Skeletal muscle satellite cell (primary cell): ENCODE measurements at regions not wholly inside any gene's neighbourhood (a gene's known extent, or its start where the extent isn't known, plus 50 kb on each side); places are given as distances from the start of the nearest gene placed in this dataset.
"Not testable (repeated sequence)": the region's sequence is repeated elsewhere in the genome, so short reads cannot be mapped to it uniquely, and the experiment has no call there.

Experiments
- H3K27me3 ChIP-seq: 2 replicates; pipeline ENCODE4 v1.7.0; 2013; ENCODE audit warnings: low read length; ENCODE audit not compliant: control insufficient read depth, insufficient read depth
- H3K36me3 ChIP-seq: 2 replicates; pipeline ENCODE4 v1.7.0; 2013; ENCODE audit warnings: mild to moderate bottlenecking, control low read depth, low read length; ENCODE audit not compliant: insufficient read depth
- H3K4me1 ChIP-seq: 2 replicates; pipeline ENCODE4 v1.7.0; 2013; ENCODE audit warnings: low read length; ENCODE audit not compliant: control insufficient read depth, insufficient read depth
- H3K4me2 ChIP-seq: 2 replicates; pipeline ENCODE4 v1.7.0; 2013; ENCODE audit warnings: mild to moderate bottlenecking, low read length
- H3K4me3 ChIP-seq: 2 replicates; pipeline ENCODE4 v1.7.0; 2013; ENCODE audit warnings: low read length
- H3K9ac ChIP-seq: 2 replicates; pipeline ENCODE4 v1.7.0; 2013; ENCODE audit warnings: mild to moderate bottlenecking, low read depth, low read length, moderate library complexity
- H3K9me3 ChIP-seq: replicated peaks from 2 replicates; pipeline ENCODE4 v1.7.0; 2013; ENCODE audit warnings: mild to moderate bottlenecking, control low read depth, low read length

- no peak overlapping the region for H3K4me3 ChIP-seq
- no peaks in the 10 kb centered on the region for H3K9me3 ChIP-seq
- no peak overlapping the region for H3K9ac ChIP-seq
- no peaks in the 10 kb centered on the region for H3K36me3 ChIP-seq
- peaks cover 5% of the 10 kb centered on the region for H3K27me3 ChIP-seq
- H3K4me2 ChIP-seq, result no peak overlapping the region
- H3K4me1 ChIP-seq, result no peaks in the 10 kb centered on the region
Observed at GRCh38 chr9:87781331-87781730, 55.4 kb downstream of the CTSL start.

- Histone ChIP-seq H3K4me3 (no peak overlapping the region), H3K27me3 (peaks cover 9% of the 10 kb centered on the region), H3K9ac (no peak overlapping the region), H3K36me3 (no peaks in the 10 kb centered on the region), H3K4me2 (no peak overlapping the region), H3K4me1 (no peaks in the 10 kb centered on the region), H3K9me3 (no peaks in the 10 kb centered on the region)
Observed at GRCh38 chr9:87783180-87783579, 57.3 kb downstream of the CTSL start.

- not testable (repeated sequence) for H3K9me3 ChIP-seq, H3K4me1 ChIP-seq
Observed at GRCh38 chr9:87785315-87785970, 59.5 kb downstream of the CTSL start.

GRCh38 chr9:87786423-87786822 lies 60.5 kb downstream of the CTSL start:
- Histone ChIP-seq H3K36me3 (no peaks in the 10 kb centered on the region), H3K4me3 (no peak overlapping the region), H3K4me1 (no peaks in the 10 kb centered on the region), H3K9me3 (no peaks in the 10 kb centered on the region), H3K9ac (no peak overlapping the region), H3K27me3 (peaks cover 9% of the 10 kb centered on the region), H3K4me2 (no peak overlapping the region)

More at GRCh38 chr9:87785315-87785970, 59.5 kb downstream of the CTSL start:
- H3K36me3 ChIP-seq, H3K4me3 ChIP-seq, H3K27me3 ChIP-seq, H3K9ac ChIP-seq, H3K4me2 ChIP-seq: not testable (repeated sequence)

GRCh38 chr9:87786876-87787275 lies 61.0 kb downstream of the CTSL start:
- H3K4me3 ChIP-seq, result no peak overlapping the region
- H3K4me2 ChIP-seq, result no peak overlapping the region
- peaks cover 4% of the 10 kb centered on the region for H3K4me1 ChIP-seq
- H3K9ac ChIP-seq, result no peak overlapping the region
- no peaks in the 10 kb centered on the region for H3K36me3 ChIP-seq
- H3K9me3 ChIP-seq, result no peaks in the 10 kb centered on the region
- H3K27me3 ChIP-seq, result peaks cover 9% of the 10 kb centered on the region

GRCh38 chr9:87787735-87788134 lies 61.8 kb downstream of the CTSL start:
- peaks cover 9% of the 10 kb centered on the region for H3K27me3 ChIP-seq
- no peak overlapping the region for H3K9ac ChIP-seq
- peaks cover 13% of the 10 kb centered on the region for H3K4me1 ChIP-seq
- no peak overlapping the region for H3K4me2 ChIP-seq
- H3K4me3 ChIP-seq, result no peak overlapping the region
- H3K36me3 ChIP-seq, result no peaks in the 10 kb centered on the region
- H3K9me3 ChIP-seq, result no peaks in the 10 kb centered on the region

GRCh38 chr9:87792831-87793288 lies 66.9 kb downstream of the CTSL start:
- no peaks in the 10 kb centered on the region for H3K9me3 ChIP-seq
- peak overlapping the region; percentile 73 for H3K4me2 ChIP-seq
- H3K4me1 ChIP-seq, result peaks cover 23% of the 10 kb centered on the region
- H3K27me3 ChIP-seq, result no peaks in the 10 kb centered on the region
- peak overlapping the region; percentile 13 for H3K4me3 ChIP-seq
- H3K36me3 ChIP-seq, result no peaks in the 10 kb centered on the region
- H3K9ac ChIP-seq, result peak overlapping the region; percentile 38

- Histone ChIP-seq H3K4me1 (peaks cover 23% of the 10 kb centered on the region), H3K9ac (peak overlapping the region; percentile 38), H3K36me3 (no peaks in the 10 kb centered on the region), H3K4me2 (peak overlapping the region; percentile 73), H3K27me3 (no peaks in the 10 kb centered on the region), H3K4me3 (peak overlapping the region; percentile 13), H3K9me3 (no peaks in the 10 kb centered on the region)
Observed at GRCh38 chr9:87793292-87793691, 67.4 kb downstream of the CTSL start.

- H3K36me3 ChIP-seq, result no peaks in the 10 kb centered on the region
- no peaks in the 10 kb centered on the region for H3K9me3 ChIP-seq
- H3K27me3 ChIP-seq, result peaks cover under 1% of the 10 kb centered on the region
- no peak overlapping the region for H3K9ac ChIP-seq
- no peak overlapping the region for H3K4me2 ChIP-seq
- no peak overlapping the region for H3K4me3 ChIP-seq
- peaks cover 23% of the 10 kb centered on the region for H3K4me1 ChIP-seq
Observed at GRCh38 chr9:87795178-87795577, 69.3 kb downstream of the CTSL start.

- Histone ChIP-seq H3K4me2 (no peak overlapping the region), H3K27me3 (peaks cover 7% of the 10 kb centered on the region), H3K4me1 (peaks cover 23% of the 10 kb centered on the region), H3K9ac (no peak overlapping the region), H3K4me3 (no peak overlapping the region), H3K36me3 (no peaks in the 10 kb centered on the region), H3K9me3 (no peaks in the 10 kb centered on the region)
Observed at GRCh38 chr9:87796196-87796595, 70.3 kb downstream of the CTSL start.

GRCh38 chr9:87798261-87798833 lies 72.4 kb downstream of the CTSL start:
- Histone ChIP-seq H3K4me1 (peaks cover 4% of the 10 kb centered on the region), H3K36me3 (no peaks in the 10 kb centered on the region)

GRCh38 chr9:87799503-87799902 lies 73.6 kb downstream of the CTSL start:
- Histone ChIP-seq H3K4me3 (no peak overlapping the region), H3K27me3 (peaks cover 23% of the 10 kb centered on the region), H3K36me3 (no peaks in the 10 kb centered on the region), H3K9me3 (no peaks in the 10 kb centered on the region), H3K9ac (no peak overlapping the region), H3K4me2 (no peak overlapping the region), H3K4me1 (no peaks in the 10 kb centered on the region)

More at GRCh38 chr9:87798261-87798833, 72.4 kb downstream of the CTSL start:
- Histone ChIP-seq H3K9me3 (no peaks in the 10 kb centered on the region), H3K4me3 (no peak overlapping the region), H3K27me3 (peaks cover 20% of the 10 kb centered on the region), H3K9ac (no peak overlapping the region), H3K4me2 (no peak overlapping the region)
